A673 (cell line): ENCODE measurements at regions not wholly inside any gene's neighbourhood (a gene's known extent, or its start where the extent isn't known, plus 50 kb on each side); places are given as distances from the start of the nearest gene placed in this dataset.

Source experiments
- BruUV-seq: library from RNA; stranded (reverse); fragments of 400-500 nt; replicated peaks from 2 replicates; lab custom pipeline; 2021; lab: Mats Ljungman, UMichigan
- CTCF ChIA-PET: fragments of 300-600 bp; sonication (Branson Sonifier 250); formaldehyde crosslinking; loops from one replicate; lab custom pipeline; 2022; ENCODE audit warnings: antibody characterized with exemption; lab: Charles Lee
- POLR2A ChIA-PET: fragments of 300-600 bp; sonication (Branson Sonifier 250); formaldehyde crosslinking; loops from one replicate; lab custom pipeline; 2022; ENCODE audit warnings: antibody characterized with exemption; ENCODE audit not compliant: low non-redundant PET; lab: Charles Lee
- DNase-seq: peaks from one replicate; pipeline ENCODE4 v3.0.0-alpha.2; 2015; ENCODE audit warnings: low spot score
- H3K27ac ChIP-seq: fragments of 200-600 bp; sonication (generic); 2 replicates; pipeline ENCODE4 v1.5.1; 2016; ENCODE audit warnings: mixed run types, low read depth, mild to moderate bottlenecking, mixed read lengths, antibody characterized with exemption, low read length; ENCODE audit not compliant: poor library complexity, severe bottlenecking
- H3K27me3 ChIP-seq: fragments of 200-600 bp; sonication (generic); replicated peaks from 2 replicates; pipeline ENCODE4 v1.6.1; 2017; ENCODE audit warnings: mixed run types, low read depth, mild to moderate bottlenecking, mixed read lengths, antibody characterized with exemption, low read length; ENCODE audit not compliant: insufficient read depth, poor library complexity
- H3K36me3 ChIP-seq: fragments of 200-600 bp; sonication (generic); 2 replicates; pipeline ENCODE4 v1.6.1; 2016; ENCODE audit warnings: mixed run types, mild to moderate bottlenecking, mixed read lengths, antibody characterized with exemption, low read length; ENCODE audit not compliant: insufficient read depth, poor library complexity, severe bottlenecking
- H3K4me1 ChIP-seq: fragments of 200-600 bp; sonication (generic); 2 replicates; pipeline ENCODE4 v1.6.1; 2017; ENCODE audit warnings: mixed run types, mild to moderate bottlenecking, mixed read lengths, antibody characterized with exemption, low read length; ENCODE audit not compliant: insufficient read depth, poor library complexity, severe bottlenecking
- H3K4me3 ChIP-seq: fragments of 200-600 bp; sonication (generic); 2 replicates; pipeline ENCODE4 v1.5.1; 2016; ENCODE audit warnings: low read depth, mixed run types, mild to moderate bottlenecking, mixed read lengths, low read length; ENCODE audit not compliant: poor library complexity, severe bottlenecking
- H3K9me3 ChIP-seq: fragments of 200-600 bp; sonication (generic); 2 replicates; pipeline ENCODE4 v1.6.1; 2016; ENCODE audit warnings: mixed run types, low read depth, mild to moderate bottlenecking, mixed read lengths, antibody characterized with exemption, low read length; ENCODE audit not compliant: poor library complexity, severe bottlenecking
- CTCF ChIP-seq: fragments of 300-800, 200-600 bp; sonication (generic); conservative IDR thresholded peaks from 2 replicates; pipeline ENCODE4 v1.5.1; 2017; ENCODE audit warnings: low read depth, mild to moderate bottlenecking, antibody characterized with exemption, low read length, moderate library complexity, mixed read lengths
- EZH2 ChIP-seq: fragments of 200-600 bp; sonication (generic); IDR thresholded peaks from 2 replicates; pipeline ENCODE4 v1.6.1; 2017; ENCODE audit warnings: borderline replicate concordance, low read depth, mild to moderate bottlenecking, mixed read lengths, antibody characterized with exemption, low read length; ENCODE audit not compliant: poor library complexity, severe bottlenecking
- intact Hi-C: fragments of 100-400 bp; cut with micrococcal nuclease; formaldehyde crosslinking; loops from one replicate; pipeline ENCODE4 v1.10.0; 2022; ENCODE audit not compliant: unreplicated experiment

- H3K4me1 ChIP-seq: no peaks in the 10 kb centered on the region
- H3K27ac ChIP-seq: no peak overlapping the region
- intact Hi-C loops: no loop called here
- BruUV-seq: no TSS peak
- H3K27me3 ChIP-seq: no peaks in the 10 kb centered on the region
- ChIA-PET POLR2A (no interaction called here), CTCF (no interaction called here)
- H3K4me3 ChIP-seq: no peak overlapping the region
- no peaks in the 10 kb centered on the region for H3K36me3 ChIP-seq
- DNase-seq: no peak
- H3K9me3 ChIP-seq: no peaks in the 10 kb centered on the region
- TF ChIP-seq CTCF: no peak
- no peak for TF ChIP-seq EZH2
These were observed 253.2 kb downstream of the HAO1 start for GRCh38 chr20:7687065-7687464.

- no peak overlapping the region for H3K4me3 ChIP-seq
- no peaks in the 10 kb centered on the region for H3K27me3 ChIP-seq
- BruUV-seq: no TSS peak
- no peaks in the 10 kb centered on the region for H3K4me1 ChIP-seq
- CTCF ChIA-PET: no interaction called here
- H3K27ac ChIP-seq: no peak overlapping the region
- TF ChIP-seq EZH2 (no peak), CTCF (no peak)
- H3K36me3 ChIP-seq: no peaks in the 10 kb centered on the region
- no peaks in the 10 kb centered on the region for H3K9me3 ChIP-seq
- POLR2A ChIA-PET: no interaction called here
- no peak for DNase-seq
- intact Hi-C loops: no loop called here
These were observed 251.1 kb downstream of the HAO1 start for GRCh38 chr20:7689151-7689550.

GRCh38 chr20:7691647-7692269 lies 248.5 kb downstream of the HAO1 start:
- H3K27ac ChIP-seq: no peak overlapping the region
- ChIA-PET CTCF (no interaction called here), POLR2A (no interaction called here)
- H3K27me3 ChIP-seq: peaks cover 9% of the 10 kb centered on the region
- no peaks in the 10 kb centered on the region for H3K36me3 ChIP-seq
- DNase-seq: no peak
- no TSS peak for BruUV-seq
- TF ChIP-seq CTCF: no peak
- TF ChIP-seq EZH2: no peak
- intact Hi-C loops: no loop called here
- no peak overlapping the region for H3K4me3 ChIP-seq
- no peaks in the 10 kb centered on the region for H3K9me3 ChIP-seq
- no peaks in the 10 kb centered on the region for H3K4me1 ChIP-seq
